GM12892 (cell line): ENCODE measurements at regions not wholly inside any gene's neighbourhood (a gene's known extent, or its start where the extent isn't known, plus 50 kb on each side); places are given as distances from the start of the nearest gene placed in this dataset.

Experiments
- DNase-seq: peaks from one replicate; pipeline ENCODE4 v3.0.0; 2011; ENCODE audit not compliant: insufficient read length
- FAIRE-seq: peaks from 2 replicates; lab custom pipeline; 2011; peaks lifted over from hg19 to GRCh38; lab: Jason Lieb, UNC
- POLR2A ChIP-seq: IDR thresholded peaks from 2 replicates; pipeline ENCODE4 v1.6.1; 2011; ENCODE audit warnings: low read depth, low read length, control low read depth
- POLR2AphosphoS5 ChIP-seq: IDR thresholded peaks from 2 replicates; pipeline ENCODE4 v1.6.1; 2011; ENCODE audit warnings: low read depth, low read length, control low read depth
- TAF1 ChIP-seq: IDR thresholded peaks from 2 replicates; pipeline ENCODE4 v1.6.1; 2011; ENCODE audit warnings: low read depth, mild to moderate bottlenecking, control low read depth, low read length, borderline replicate concordance

DNA sequence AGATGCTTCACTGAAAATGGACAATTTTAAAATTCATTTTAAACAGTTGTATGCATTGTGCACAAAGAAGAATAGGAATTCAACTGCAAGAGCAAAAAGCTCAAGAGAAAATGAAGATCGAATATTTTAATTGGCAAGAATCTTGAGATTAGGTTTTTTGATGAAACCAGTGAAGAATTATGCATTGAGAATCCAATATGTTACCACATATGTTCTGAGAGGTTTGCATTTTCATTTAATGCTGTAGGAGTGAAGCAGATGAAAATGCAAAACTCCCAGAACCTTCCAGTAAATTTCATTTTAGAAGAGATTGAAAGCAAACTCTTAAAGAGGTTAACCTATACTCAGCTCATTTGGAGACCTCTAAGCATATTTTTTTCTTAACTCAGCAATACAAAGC lies 298.0 kb downstream of the OLFM3 start:
- TF ChIP-seq POLR2A (no peak), TAF1 (no peak), POLR2AphosphoS5 (no peak)
- no peak for DNase-seq
- FAIRE-seq = no peak

DNA sequence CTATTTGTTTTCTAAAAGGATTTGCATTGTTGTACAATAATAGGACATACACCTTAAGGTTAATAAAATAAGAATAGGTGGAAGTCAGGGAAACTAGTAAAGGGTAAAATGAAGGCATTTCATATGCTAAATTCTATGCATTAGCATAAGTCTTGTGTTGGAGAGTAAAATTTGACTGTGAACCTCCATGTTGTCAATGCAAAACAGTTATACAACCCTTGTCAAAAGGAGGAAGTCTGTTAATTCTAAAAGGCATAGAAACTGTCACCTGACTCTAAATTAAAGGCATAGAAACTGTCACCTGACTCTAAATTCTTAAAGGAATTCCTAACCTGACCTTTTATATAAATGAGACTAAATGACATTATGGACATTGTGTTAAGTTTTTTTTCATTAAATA lies 291.8 kb downstream of the OLFM3 start:
- FAIRE-seq (no peak), DNase-seq (no peak)
- TF ChIP-seq TAF1 (no peak), POLR2A (no peak), POLR2AphosphoS5 (no peak)

DNA sequence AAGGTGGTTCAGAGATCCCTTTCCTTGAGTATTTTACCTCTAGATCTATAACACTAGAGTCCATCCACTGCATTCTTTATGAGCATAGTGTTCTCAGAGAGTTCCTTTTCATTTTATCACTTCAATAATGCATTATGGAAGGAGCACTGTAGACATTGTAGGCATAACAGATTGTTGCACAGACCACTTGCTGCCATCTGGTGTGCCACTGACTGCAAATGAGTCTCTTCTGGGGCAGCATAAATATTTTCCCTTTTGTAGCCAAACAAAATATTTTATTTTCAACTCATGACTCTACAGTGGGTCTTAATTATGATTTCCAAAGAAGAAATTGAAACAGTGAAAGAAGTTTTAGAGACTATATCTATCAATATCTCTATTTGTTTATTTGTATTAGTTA lies 290.4 kb downstream of the OLFM3 start:
- no peak for DNase-seq
- TF ChIP-seq POLR2A = no peak
- no peak for TF ChIP-seq TAF1
- no peak for TF ChIP-seq POLR2AphosphoS5
- FAIRE-seq = no peak

- TF ChIP-seq TAF1 (no peak), POLR2A (no peak), POLR2AphosphoS5 (no peak)
- FAIRE-seq (no peak), DNase-seq (no peak)
Observed at GRCh38 chr1:101709721-101710120, 287.0 kb downstream of the OLFM3 start.

GRCh38 chr1:101713760-101714159 lies 283.0 kb downstream of the OLFM3 start:
- no peak for DNase-seq
- no peak for TF ChIP-seq POLR2A
- TF ChIP-seq TAF1 = no peak
- no peak for TF ChIP-seq POLR2AphosphoS5
- FAIRE-seq = no peak

GRCh38 chr1:101723415-101723814 lies 273.3 kb downstream of the OLFM3 start:
- DNase-seq (no peak), FAIRE-seq (no peak)
- TF ChIP-seq POLR2AphosphoS5 (no peak), TAF1 (no peak), POLR2A (no peak)

- DNase-seq = no peak
- no peak for FAIRE-seq
- TF ChIP-seq POLR2AphosphoS5 (no peak), TAF1 (no peak), POLR2A (no peak)
Observed at GRCh38 chr1:101728029-101728428, 268.7 kb downstream of the OLFM3 start.

DNA sequence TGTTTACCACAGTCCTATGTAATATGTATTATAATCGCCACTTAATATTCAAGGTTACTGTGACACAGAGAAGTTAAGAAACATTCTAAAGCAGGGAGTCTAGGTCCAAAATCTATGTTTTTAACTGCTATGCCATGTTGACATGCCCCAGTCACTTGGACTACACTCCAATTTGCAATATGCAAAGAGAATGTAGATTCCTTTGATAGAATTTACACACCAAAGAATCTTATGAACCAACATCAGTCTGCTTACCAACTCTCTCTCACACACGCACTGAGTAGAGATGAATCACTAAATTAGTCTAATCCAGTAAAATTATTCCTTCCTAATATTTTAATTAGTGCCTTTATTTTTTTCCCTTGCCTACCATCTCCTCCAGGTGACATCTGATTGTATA lies 266.2 kb downstream of the OLFM3 start:
- no peak for FAIRE-seq
- TF ChIP-seq POLR2AphosphoS5 = no peak
- TF ChIP-seq POLR2A = no peak
- TF ChIP-seq TAF1 = no peak

DNA sequence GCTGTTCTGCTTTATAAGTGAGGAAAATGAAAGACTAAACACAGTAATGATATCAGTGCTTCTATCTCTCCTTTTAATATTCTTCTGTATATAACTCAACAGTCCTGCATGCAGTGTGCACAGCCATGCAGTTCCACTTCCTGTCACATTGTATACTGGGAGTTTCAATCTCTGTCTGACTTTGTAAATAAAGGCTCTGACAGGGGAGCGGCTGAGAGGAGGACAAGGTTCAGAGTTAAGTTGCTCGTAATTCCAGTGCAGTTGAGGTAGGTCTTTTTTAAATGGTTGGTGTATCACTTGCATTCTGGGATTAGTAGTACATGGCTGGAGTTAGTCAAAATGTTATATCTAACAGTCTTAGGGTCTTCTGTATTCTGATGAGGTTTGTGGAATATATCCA lies 264.5 kb downstream of the OLFM3 start:
- no peak for DNase-seq
- no peak for TF ChIP-seq TAF1
- TF ChIP-seq POLR2AphosphoS5 = no peak
- TF ChIP-seq POLR2A = no peak
- no peak for FAIRE-seq

More for the DNA sequence above, 266.2 kb downstream of the OLFM3 start:
- DNase-seq = no peak

GRCh38 chr1:101733340-101733739 lies 263.4 kb downstream of the OLFM3 start:
- no peak for TF ChIP-seq POLR2A
- TF ChIP-seq TAF1 = no peak
- TF ChIP-seq POLR2AphosphoS5 = no peak
- no peak for DNase-seq
- FAIRE-seq = no peak

DNA sequence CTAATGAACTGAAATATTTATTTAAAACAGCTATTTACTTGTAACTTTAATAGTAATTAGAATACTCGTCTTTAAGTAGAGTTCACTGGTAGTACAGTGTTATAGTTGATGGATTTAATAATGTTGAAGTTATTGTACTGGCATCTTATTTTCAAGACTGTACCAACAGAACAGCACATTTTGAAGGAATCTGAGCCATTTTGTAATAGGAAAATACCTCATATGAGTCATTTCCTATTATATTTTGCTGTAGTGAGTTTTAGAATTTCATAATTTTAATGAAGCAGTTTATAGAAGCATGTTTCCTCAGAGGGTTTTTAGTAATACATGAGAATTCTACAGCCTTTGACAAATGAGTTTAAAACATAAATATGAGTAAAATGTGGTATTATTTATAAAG lies 258.3 kb downstream of the OLFM3 start:
- TF ChIP-seq POLR2AphosphoS5 = no peak

DNA sequence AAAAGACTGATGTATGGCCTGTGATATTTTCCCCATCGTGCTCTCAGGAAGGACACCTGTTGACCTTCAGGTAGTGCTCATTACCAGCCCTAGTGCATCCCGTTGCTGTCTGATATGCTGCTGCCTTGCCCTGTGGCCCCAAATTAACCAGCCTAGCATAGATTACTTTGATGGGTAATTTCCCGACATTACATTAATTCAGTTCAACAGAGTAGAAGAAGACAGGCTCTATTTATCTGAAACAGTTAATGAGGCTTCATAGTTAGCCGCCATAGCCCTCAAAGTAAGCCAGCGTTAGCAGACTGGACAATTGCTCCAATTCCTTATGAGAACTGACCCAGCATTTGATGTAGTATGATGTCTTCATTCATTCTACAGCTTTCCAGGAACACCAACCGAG lies 257.6 kb downstream of the OLFM3 start:
- DNase-seq = no peak

More for the DNA sequence above, 258.3 kb downstream of the OLFM3 start:
- no peak for DNase-seq
- no peak for FAIRE-seq

More for the DNA sequence above, 257.6 kb downstream of the OLFM3 start:
- TF ChIP-seq TAF1 (no peak), POLR2A (no peak), POLR2AphosphoS5 (no peak)
- FAIRE-seq = no peak
